ENCODE measurements at regions not wholly inside any gene's neighbourhood (a gene's known extent, or its start where the extent isn't known, plus 50 kb on each side); places are given as distances from the start of the nearest gene placed in this dataset.
A peak's percentile ranks its signal among the peaks of the same experiment; 100 is the strongest.

- DNase-seq (ENCODE audit: low read depth in 2 of 2) = no peak
Measured at GRCh38 chr6:134744301-134744700, 205.6 kb downstream of the ALDH8A1 start.

- DNase-seq (ENCODE audit: low read depth in 2 of 2) = no peak
Measured at GRCh38 chr6:134741200-134741536, 208.7 kb downstream of the ALDH8A1 start.

- peak; percentile 38 to 83 for DNase-seq (ENCODE audit: low read depth in 2 of 2)
Measured at GRCh38 chr6:134740473-134741199, 209.3 kb downstream of the ALDH8A1 start.

GRCh38 chr6:134740027-134740373 lies 209.9 kb downstream of the ALDH8A1 start:
- DNase-seq (ENCODE audit: low read depth in 2 of 2) = no peak

DNA sequence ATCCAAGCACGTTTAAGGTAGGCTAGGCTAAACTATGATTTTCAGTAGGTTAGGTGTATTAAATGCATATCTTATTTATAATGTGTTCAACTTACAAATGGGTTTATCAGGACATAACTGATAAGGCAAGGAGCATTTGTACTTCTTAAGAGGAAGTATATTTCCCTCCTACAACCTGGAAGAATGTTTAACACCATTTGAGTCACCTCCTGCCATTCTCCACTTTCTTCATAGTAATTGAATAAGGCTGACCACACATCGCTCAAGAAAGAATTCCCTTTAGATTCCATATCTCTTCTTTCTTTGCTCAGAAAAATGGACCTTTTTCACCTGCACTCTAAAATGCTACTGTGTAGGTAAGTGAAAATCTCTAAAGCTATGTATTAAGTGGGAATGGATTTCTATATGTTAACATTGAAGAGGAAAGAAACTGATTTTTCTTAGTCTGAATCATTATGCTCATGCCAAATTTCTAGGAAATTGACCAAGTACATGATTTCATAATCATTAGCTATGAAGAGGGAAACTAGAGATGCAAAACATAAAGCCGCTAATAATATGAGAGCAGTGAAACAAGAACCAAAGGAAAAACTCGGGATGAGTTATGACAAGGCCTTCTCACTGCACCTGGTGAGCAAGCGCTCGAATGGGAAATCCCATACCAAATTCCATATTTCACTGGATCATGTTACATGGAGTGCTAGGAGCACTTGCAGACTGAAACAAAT lies 210.4 kb downstream of the ALDH8A1 start:
- peak in 1 of 2 donors; percentile 32 for DNase-seq (ENCODE audit: low read depth in 2 of 2)

GRCh38 chr6:134738211-134738885 lies 211.6 kb downstream of the ALDH8A1 start:
- no peak for DNase-seq (ENCODE audit: low read depth in 2 of 2)

- no peak for DNase-seq (ENCODE audit: low read depth in 2 of 2)
Measured at GRCh38 chr6:134735461-134735860, 214.4 kb downstream of the ALDH8A1 start.

DNA sequence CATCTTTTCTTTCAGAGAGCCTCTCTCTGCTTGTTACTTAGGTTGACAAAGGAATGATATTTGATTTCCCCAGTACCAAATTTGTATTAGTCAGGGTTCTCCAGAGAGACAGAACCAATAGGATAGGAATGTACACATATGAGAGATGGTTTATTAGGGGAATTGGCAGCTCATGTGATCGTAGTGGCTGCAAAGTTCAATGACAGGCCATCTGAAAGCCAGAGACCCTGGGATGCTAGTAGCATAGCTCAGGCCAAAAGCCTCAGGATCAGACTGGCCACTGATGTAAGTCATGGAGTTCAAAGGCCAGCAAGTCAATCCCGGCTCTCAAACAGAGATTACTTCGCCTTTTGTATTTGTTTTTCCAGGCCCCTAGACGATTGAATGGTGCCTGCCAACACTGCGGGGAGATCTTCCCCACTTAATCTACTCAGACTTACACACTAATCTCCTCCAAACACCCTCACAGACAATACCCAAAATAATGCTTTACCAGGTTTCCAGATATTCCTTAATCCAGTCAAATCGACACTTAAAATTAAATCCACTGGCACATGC lies 215.5 kb downstream of the ALDH8A1 start:
- DNase-seq (ENCODE audit: low read depth in 2 of 2) = no peak

GRCh38 chr6:134733801-134734200 lies 216.1 kb downstream of the ALDH8A1 start:
- no peak for DNase-seq (ENCODE audit: low read depth in 2 of 2)

- DNase-seq (ENCODE audit: low read depth in 2 of 2) = no peak
Measured at GRCh38 chr6:134732763-134733162, 217.1 kb downstream of the ALDH8A1 start.

DNA sequence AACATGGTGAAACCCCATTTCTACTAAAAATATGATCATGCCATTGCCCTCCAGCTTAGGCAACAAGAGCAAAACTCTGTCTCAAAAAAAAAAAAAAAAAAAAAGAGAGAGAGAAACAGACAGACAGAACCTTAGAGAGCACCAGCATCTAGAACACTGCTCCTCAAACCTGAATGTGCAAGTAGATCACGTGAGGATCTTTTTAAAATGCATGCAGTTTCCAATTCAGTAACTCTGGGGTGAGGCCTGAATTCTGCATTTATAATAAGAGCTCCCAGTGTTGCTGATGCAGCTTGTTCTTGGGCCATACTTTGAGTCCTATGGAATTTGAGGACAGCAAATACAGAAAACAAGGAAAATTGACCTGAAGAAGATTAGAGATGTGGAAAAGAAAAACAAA lies 218.3 kb downstream of the ALDH8A1 start:
- DNase-seq (ENCODE audit: low read depth in 2 of 2) = no peak

DNA sequence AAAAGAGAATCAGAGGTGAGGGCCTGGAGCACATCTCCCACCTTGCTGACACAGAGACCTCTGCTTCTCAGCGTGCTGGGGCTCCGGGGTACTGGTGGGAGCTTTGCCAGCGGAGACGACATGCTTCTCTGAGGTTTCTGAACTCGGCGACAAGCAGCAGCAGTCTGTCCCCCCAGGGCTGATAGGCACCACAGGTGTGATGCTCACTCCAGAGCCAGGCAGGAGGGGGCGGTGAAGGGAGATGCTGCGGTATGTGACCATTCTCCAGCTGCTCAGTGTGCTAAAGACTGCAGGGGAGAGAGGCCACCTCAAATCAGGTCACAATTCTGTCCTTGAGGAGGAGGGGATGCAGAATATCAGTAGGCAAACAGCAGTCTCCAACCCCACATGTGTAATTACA lies 219.9 kb downstream of the ALDH8A1 start:
- DNase-seq (ENCODE audit: low read depth in 2 of 2) = no peak

DNA sequence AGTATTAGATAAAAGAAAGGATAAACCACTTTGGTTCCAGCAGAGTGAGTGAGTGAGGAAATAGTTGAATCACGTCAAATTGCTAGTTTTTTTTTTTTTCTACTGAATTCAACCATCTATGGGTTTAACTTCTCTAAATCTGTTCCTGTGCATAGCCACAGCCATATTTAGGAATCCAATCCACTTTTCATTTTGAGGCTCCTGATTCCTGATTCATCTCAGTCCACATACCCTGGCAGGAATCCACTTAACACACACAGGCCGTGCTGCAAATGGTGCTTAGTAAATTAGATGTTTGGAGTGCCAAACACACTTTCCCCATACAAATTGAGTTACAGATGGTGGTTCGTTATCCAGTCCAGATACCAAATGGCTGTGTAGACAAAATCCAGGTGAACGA lies 220.3 kb downstream of the ALDH8A1 start:
- DNase-seq (ENCODE audit: low read depth in 2 of 2) = no peak

- no peak for DNase-seq (ENCODE audit: low read depth in 2 of 2)
Measured at GRCh38 chr6:134727081-134727480, 222.8 kb downstream of the ALDH8A1 start.

DNA sequence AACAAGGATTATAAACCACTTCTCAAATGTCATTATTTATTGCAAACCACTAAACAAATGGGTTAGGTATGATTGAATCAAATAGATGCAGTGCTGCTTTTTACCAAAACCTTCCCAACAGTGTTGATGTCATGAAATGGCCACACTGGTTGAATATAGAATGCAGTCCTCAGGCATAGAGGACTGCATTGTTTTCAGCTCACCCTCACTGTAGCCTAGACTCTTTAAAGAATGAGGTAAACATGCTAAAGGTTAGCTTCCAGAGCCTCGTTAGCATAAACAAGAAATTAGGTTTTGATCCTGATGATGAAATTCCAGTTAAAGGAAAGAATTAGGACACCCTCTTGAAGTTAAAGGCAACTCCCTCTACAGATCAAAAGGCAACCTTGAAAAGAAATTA lies 224.3 kb downstream of the ALDH8A1 start:
- DNase-seq (ENCODE audit: low read depth in 2 of 2) = no peak

DNA sequence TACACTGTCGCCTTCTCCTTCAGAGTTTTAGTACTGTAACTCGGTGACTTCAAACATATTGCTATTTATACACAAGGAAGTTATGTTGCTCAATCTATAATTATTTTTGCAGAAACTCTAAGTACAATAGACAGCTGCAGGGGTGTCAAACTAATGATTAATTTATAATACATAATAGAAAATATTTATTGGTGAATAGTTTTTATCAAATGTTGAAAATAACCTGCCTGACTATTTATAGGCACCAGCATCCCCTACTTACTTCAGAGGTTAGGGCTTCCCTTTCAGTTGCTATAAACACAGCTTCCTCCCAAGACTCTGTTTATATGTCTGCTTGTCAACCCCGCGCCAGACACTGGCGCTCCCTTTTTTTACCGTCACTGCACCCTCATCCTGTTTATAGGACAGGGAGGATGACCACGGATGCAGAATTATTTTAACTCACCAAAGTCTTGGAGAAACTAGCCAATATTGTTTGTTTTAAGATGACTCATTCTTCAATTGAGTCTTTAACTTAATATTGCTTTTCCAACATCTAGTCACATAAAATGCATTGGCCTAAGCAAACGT lies 225.0 kb downstream of the ALDH8A1 start:
- peak in 1 of 2 donors; percentile 88 for DNase-seq (ENCODE audit: low read depth in 2 of 2)

- DNase-seq (ENCODE audit: low read depth in 2 of 2) = no peak
Measured at GRCh38 chr6:134723081-134723871, 226.6 kb downstream of the ALDH8A1 start.

DNA sequence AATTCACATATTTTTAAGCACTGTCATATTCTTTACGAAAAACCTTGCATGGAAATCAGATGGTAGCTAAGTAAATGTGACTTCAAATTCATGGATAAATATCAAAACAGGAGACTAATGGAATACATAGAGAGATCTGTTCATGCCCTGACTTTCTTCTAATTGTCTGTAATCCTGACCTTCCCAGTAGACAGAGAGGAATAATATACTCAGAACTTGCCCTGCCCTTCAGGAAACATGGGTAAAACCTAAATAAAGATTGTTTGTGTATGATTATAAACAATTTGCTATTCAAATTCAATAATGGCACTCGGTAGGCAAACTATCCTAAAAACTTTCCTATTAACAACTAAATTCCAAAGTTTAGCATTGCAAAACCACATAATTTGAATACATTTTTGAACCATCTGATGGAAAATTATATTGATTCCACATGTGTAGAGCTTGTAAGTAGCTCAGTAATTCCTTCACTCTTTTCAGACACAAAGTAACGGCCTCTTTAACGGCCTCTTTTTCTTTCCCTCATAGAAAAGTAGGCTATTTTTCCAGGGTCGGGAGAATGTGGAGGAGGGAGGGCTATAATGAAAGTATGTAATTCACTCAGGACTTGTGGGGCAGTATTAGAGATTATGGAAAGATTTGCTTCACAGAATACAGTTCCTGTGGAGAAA lies 227.6 kb downstream of the ALDH8A1 start:
- DNase-seq (ENCODE audit: low read depth in 2 of 2) = no peak

GRCh38 chr6:134721060-134721405 lies 228.9 kb downstream of the ALDH8A1 start:
- no peak for DNase-seq (ENCODE audit: low read depth in 2 of 2)

DNA sequence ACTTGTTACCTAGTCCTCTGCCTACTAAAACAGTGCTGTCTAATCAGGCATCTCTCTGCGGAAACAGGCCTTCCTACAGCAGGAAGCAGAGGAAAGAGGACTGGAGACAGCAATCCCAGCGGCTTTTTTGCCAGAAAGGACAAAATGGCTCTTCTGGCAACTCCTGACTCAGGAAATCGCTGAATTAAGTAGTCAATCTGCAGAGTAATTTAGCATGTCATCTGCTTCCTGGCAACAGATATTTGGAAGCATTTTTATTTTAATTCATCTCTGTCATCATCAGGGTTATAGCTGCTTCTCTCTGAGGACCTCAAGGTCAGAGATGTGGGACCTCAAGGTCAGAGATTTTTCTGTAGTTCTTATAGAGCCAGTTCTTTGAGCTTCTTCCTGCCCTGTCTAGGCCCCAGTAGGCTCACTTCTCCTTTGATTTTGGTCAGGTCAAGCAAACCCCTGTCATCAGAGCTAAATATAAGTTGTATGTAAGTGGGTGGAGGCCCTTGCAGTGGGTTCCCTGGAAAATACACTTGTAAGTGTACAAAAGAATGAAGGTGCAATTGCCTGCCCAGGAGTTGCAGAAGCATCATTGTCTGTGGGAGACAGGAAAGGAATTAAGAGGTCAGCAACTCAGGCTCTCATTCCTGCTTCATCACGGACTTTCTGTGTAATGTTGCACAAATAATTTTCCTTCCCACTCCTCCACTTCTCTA lies 229.4 kb downstream of the ALDH8A1 start:
- DNase-seq (ENCODE audit: low read depth in 2 of 2) = peak; percentile 96 to 97
